HCT116 (cell line): ENCODE measurements at regions not wholly inside any gene's neighbourhood (a gene's known extent, or its start where the extent isn't known, plus 50 kb on each side); places are given as distances from the start of the nearest gene placed in this dataset.

Experiments used
- EGR1 ChIP-seq: IDR thresholded peaks from 2 replicates; pipeline ENCODE4 v1.6.1; 2012; ENCODE audit warnings: low read depth
- EZH2 ChIP-seq: fragments of 200-600 bp; sonication (generic); IDR thresholded peaks from 2 replicates; pipeline ENCODE4 v1.6.1; 2017; ENCODE audit warnings: antibody characterized with exemption, mixed run types
- EZH2phosphoT487 ChIP-seq: fragments of 200-600 bp; IDR thresholded peaks from 2 replicates; pipeline ENCODE4 v1.6.1; 2018; ENCODE audit warnings: antibody characterized with exemption, borderline replicate concordance
- POLR2A ChIP-seq: IDR thresholded peaks from 2 replicates; pipeline ENCODE4 v1.7.0; 2011; ENCODE audit warnings: borderline replicate concordance; ENCODE audit not compliant: insufficient read depth, insufficient read length; ENCODE audit errors: extremely low read depth
- POLR2AphosphoS5 ChIP-seq: IDR thresholded peaks from 2 replicates; pipeline ENCODE4 v1.6.1; 2011; ENCODE audit warnings: mild to moderate bottlenecking, low read depth, low read length, moderate library complexity
- SRF ChIP-seq: IDR thresholded peaks from 2 replicates; pipeline ENCODE4 v1.6.1; 2012; ENCODE audit warnings: low read depth
- ZNF274 ChIP-seq: fragments of 200-500 bp; sonication (Bioruptor generic); IDR thresholded peaks from 2 replicates; pipeline ENCODE4 v1.6.1; 2014; ENCODE audit warnings: mild to moderate bottlenecking, low read depth, low read length, inconsistent platforms
- TF ChIP-seq, protein P1 (sequence below), 3 experiments: fragments of 200-600 bp in 1 of 3; sonication (generic) in 1 of 3; IDR thresholded peaks in 2 of 3; conservative IDR thresholded peaks in 1 of 3; 2 replicates each; pipeline ENCODE4 v1.5.1; 2012 to 2017; ENCODE audit warnings: low read depth in 2 of 3, low read length in 2 of 3, antibody characterized with exemption in 1 of 3, borderline replicate concordance in 1 of 3, control low read depth in 1 of 3, mild to moderate bottlenecking in 1 of 3, mixed read lengths in 1 of 3, mixed run types in 1 of 3, moderate library complexity in 1 of 3; ENCODE audit not compliant: insufficient read depth in 1 of 3

DNA sequence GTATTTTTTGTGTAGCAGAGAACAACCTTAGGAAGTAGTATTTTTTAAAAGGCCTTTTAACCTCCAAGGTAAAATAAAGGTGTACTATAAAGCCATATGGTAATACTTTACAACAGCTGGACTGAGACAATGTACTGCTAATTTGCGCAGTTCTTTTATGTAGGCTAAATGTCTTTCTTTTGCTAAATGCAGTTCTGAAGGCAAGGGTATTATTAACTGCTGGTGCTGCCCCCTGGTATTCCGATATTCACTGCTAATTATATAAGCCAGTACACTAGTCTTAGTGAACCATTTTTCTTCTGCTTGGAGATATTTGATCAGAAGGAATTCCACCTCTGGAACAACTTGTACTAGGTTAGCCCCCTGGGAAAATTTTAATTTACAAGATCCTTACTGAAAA lies 272.0 kb upstream of the FERD3L start:
- TF ChIP-seq, protein P1, sequence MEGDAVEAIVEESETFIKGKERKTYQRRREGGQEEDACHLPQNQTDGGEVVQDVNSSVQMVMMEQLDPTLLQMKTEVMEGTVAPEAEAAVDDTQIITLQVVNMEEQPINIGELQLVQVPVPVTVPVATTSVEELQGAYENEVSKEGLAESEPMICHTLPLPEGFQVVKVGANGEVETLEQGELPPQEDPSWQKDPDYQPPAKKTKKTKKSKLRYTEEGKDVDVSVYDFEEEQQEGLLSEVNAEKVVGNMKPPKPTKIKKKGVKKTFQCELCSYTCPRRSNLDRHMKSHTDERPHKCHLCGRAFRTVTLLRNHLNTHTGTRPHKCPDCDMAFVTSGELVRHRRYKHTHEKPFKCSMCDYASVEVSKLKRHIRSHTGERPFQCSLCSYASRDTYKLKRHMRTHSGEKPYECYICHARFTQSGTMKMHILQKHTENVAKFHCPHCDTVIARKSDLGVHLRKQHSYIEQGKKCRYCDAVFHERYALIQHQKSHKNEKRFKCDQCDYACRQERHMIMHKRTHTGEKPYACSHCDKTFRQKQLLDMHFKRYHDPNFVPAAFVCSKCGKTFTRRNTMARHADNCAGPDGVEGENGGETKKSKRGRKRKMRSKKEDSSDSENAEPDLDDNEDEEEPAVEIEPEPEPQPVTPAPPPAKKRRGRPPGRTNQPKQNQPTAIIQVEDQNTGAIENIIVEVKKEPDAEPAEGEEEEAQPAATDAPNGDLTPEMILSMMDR (IDR thresholded peaks at IDR 0.05 in 2 of 3, conservative IDR thresholded peaks at IDR 0.05 in 1 of 3; ENCODE audit: borderline replicate concordance in 1 of 3, insufficient read depth in 1 of 3, low read depth in 2 of 3, low read length in 2 of 3), result no peak
- no peak for TF ChIP-seq EZH2phosphoT487
- no peak for TF ChIP-seq POLR2AphosphoS5
- TF ChIP-seq POLR2A, result no peak
- TF ChIP-seq SRF, result no peak
- TF ChIP-seq ZNF274, result no peak
- TF ChIP-seq EZH2, result no peak
- no peak for TF ChIP-seq EGR1
